ENCODE measurements at regions not wholly inside any gene's neighbourhood (a gene's known extent, or its start where the extent isn't known, plus 50 kb on each side); places are given as distances from the start of the nearest gene placed in this dataset.

GRCh38 chr9:107178293-107178692 is 104.8 kb upstream of the RAD23B start:
- Histone ChIP-seq H3K27me3 (replicated peaks; ENCODE audit: insufficient read depth, low read length) (no peaks in the 10 kb centered on the region), H3K9me2 (replicated peaks; ENCODE audit: insufficient read depth, low read length) (no peaks in the 10 kb centered on the region), H3K9ac (ENCODE audit: low read length) (no peak overlapping the region), H3K9me3 (replicated peaks; ENCODE audit: insufficient read depth, low read length) (no peaks in the 10 kb centered on the region), H3K36me3 (replicated peaks; ENCODE audit: insufficient read depth, low read length) (no peaks in the 10 kb centered on the region), H3F3A (ENCODE audit: insufficient read depth, low read length) (no peaks in the 10 kb centered on the region), H3K27ac (ENCODE audit: low read length) (no peak overlapping the region), H2AFZ (ENCODE audit: low read length) (no peak overlapping the region), H3K4me1 (ENCODE audit: low read length) (no peaks in the 10 kb centered on the region), H3K79me2 (ENCODE audit: low read length) (no peaks in the 10 kb centered on the region), H3K4me3 (ENCODE audit: low read length) (no peak overlapping the region), H4K20me1 (ENCODE audit: insufficient read depth, low read length) (no peaks in the 10 kb centered on the region), H3K4me2 (ENCODE audit: low read depth, low read length) (no peak overlapping the region)
- no peak for DNase-seq
- TF ChIP-seq, protein P1, sequence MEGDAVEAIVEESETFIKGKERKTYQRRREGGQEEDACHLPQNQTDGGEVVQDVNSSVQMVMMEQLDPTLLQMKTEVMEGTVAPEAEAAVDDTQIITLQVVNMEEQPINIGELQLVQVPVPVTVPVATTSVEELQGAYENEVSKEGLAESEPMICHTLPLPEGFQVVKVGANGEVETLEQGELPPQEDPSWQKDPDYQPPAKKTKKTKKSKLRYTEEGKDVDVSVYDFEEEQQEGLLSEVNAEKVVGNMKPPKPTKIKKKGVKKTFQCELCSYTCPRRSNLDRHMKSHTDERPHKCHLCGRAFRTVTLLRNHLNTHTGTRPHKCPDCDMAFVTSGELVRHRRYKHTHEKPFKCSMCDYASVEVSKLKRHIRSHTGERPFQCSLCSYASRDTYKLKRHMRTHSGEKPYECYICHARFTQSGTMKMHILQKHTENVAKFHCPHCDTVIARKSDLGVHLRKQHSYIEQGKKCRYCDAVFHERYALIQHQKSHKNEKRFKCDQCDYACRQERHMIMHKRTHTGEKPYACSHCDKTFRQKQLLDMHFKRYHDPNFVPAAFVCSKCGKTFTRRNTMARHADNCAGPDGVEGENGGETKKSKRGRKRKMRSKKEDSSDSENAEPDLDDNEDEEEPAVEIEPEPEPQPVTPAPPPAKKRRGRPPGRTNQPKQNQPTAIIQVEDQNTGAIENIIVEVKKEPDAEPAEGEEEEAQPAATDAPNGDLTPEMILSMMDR (IDR thresholded peaks at IDR 0.05; ENCODE audit: low read length) = no peak
- TF ChIP-seq EZH2 (optimal IDR thresholded peaks at IDR 0.05; ENCODE audit: low read depth, low read length) = no peak
- no peak for TF ChIP-seq EZH2phosphoT487 (IDR thresholded peaks at IDR 0.05; ENCODE audit: low read length)

DNA sequence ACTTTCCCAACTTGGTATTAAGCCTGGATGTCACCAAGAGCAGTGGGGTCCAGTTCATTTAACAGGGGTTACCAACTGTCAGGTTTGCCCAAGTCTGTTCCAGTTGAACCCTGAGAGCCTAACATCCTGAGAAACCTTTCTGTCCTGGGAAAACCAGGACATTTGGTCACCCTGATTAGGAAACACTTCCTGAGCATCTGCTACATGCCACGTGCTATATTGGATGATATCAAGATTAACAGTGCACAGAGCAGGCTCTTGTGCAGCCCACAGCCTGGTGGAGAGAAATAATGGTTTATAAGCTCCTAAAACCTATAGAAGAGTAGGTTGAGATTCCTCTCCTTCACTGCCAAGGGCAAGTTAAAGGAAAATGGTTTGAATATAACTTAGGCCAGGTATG is 102.9 kb upstream of the RAD23B start:
- Histone ChIP-seq H2AFZ (ENCODE audit: low read length) (no peak overlapping the region), H3K79me2 (ENCODE audit: low read length) (no peaks in the 10 kb centered on the region), H3K4me1 (ENCODE audit: low read length) (no peaks in the 10 kb centered on the region), H3K4me3 (ENCODE audit: low read length) (no peak overlapping the region), H3K36me3 (replicated peaks; ENCODE audit: insufficient read depth, low read length) (no peaks in the 10 kb centered on the region), H3K27me3 (replicated peaks; ENCODE audit: insufficient read depth, low read length) (no peaks in the 10 kb centered on the region), H3K4me2 (ENCODE audit: low read depth, low read length) (no peak overlapping the region), H3K9me2 (replicated peaks; ENCODE audit: insufficient read depth, low read length) (no peaks in the 10 kb centered on the region), H3K27ac (ENCODE audit: low read length) (no peak overlapping the region), H3K9ac (ENCODE audit: low read length) (no peak overlapping the region), H3F3A (ENCODE audit: insufficient read depth, low read length) (no peaks in the 10 kb centered on the region), H4K20me1 (ENCODE audit: insufficient read depth, low read length) (no peaks in the 10 kb centered on the region), H3K9me3 (replicated peaks; ENCODE audit: insufficient read depth, low read length) (no peaks in the 10 kb centered on the region)
- no peak for TF ChIP-seq EZH2 (optimal IDR thresholded peaks at IDR 0.05; ENCODE audit: low read depth, low read length)
- TF ChIP-seq, protein P1 (IDR thresholded peaks at IDR 0.05; ENCODE audit: low read length) = no peak
- no peak for TF ChIP-seq EZH2phosphoT487 (IDR thresholded peaks at IDR 0.05; ENCODE audit: low read length)
- DNase-seq = no peak

GRCh38 chr9:107183176-107183575 is 99.9 kb upstream of the RAD23B start:
- Histone ChIP-seq H4K20me1 (ENCODE audit: insufficient read depth, low read length) (no peaks in the 10 kb centered on the region), H2AFZ (ENCODE audit: low read length) (no peak overlapping the region), H3F3A (ENCODE audit: insufficient read depth, low read length) (no peaks in the 10 kb centered on the region), H3K79me2 (ENCODE audit: low read length) (no peaks in the 10 kb centered on the region), H3K4me3 (ENCODE audit: low read length) (no peak overlapping the region), H3K4me1 (ENCODE audit: low read length) (no peaks in the 10 kb centered on the region), H3K9me2 (replicated peaks; ENCODE audit: insufficient read depth, low read length) (no peaks in the 10 kb centered on the region), H3K9ac (ENCODE audit: low read length) (no peak overlapping the region), H3K4me2 (ENCODE audit: low read depth, low read length) (no peak overlapping the region), H3K27me3 (replicated peaks; ENCODE audit: insufficient read depth, low read length) (no peaks in the 10 kb centered on the region), H3K27ac (ENCODE audit: low read length) (no peak overlapping the region), H3K36me3 (replicated peaks; ENCODE audit: insufficient read depth, low read length) (no peaks in the 10 kb centered on the region), H3K9me3 (replicated peaks; ENCODE audit: insufficient read depth, low read length) (no peaks in the 10 kb centered on the region)
- TF ChIP-seq EZH2phosphoT487 (IDR thresholded peaks at IDR 0.05; ENCODE audit: low read length) (no peak), EZH2 (optimal IDR thresholded peaks at IDR 0.05; ENCODE audit: low read depth, low read length) (no peak)
- TF ChIP-seq, protein P1 (IDR thresholded peaks at IDR 0.05; ENCODE audit: low read length) = no peak
- DNase-seq = no peak

Measured in MM.1S (cell line).